PC-9 (cell line): ENCODE measurements at regions not wholly inside any gene's neighbourhood (a gene's known extent, or its start where the extent isn't known, plus 50 kb on each side); places are given as distances from the start of the nearest gene placed in this dataset.

Source experiments
- EZH2 ChIP-seq: fragments of 200-600 bp; sonication (generic); IDR thresholded peaks from 2 replicates; pipeline ENCODE4 v1.8.0; 2017; ENCODE audit warnings: antibody characterized with exemption, low read depth
- TF ChIP-seq, protein P1 (sequence below): fragments of 200-600 bp; sonication (generic); conservative IDR thresholded peaks from 2 replicates; pipeline ENCODE4 v1.6.1; 2017; ENCODE audit warnings: mixed run types, antibody characterized with exemption, mild to moderate bottlenecking, moderate library complexity

DNA sequence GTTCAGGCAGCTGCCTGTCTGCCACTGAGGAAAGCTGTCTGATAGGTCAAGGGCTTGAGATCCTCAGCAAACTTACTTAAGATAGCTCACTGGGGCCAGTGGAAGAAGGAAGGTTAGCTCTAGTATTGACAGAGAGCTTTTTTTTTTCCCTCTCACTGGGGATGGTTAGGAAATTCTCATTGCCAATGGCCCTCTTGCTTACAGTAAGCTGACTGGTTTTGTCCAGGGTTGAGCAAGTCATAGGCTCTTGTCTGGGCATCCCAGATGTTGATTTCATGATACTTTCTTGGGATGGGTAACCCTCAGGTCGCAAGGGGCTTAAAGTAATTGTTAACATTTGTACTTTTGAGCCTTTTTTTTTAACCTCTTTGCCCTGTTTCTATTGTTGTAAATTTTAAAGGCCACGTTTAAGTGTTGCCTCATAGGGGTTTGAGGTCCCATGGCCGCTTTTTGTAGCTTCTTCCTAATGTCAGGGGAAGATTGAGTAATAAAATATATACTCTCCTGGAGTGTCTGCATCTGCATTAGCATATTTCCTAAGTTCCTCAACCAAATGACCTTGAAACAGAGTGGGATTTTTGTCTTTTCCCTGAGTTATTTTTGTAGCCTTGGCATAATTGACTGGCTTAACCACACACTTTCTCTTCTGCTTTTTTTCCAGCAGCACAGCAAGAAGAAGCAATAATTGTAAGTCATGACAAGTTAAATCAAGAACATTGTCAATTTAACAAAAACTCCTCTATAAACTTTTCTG, 716.0 kb downstream of the LRFN5 start:
- TF ChIP-seq, protein P1, sequence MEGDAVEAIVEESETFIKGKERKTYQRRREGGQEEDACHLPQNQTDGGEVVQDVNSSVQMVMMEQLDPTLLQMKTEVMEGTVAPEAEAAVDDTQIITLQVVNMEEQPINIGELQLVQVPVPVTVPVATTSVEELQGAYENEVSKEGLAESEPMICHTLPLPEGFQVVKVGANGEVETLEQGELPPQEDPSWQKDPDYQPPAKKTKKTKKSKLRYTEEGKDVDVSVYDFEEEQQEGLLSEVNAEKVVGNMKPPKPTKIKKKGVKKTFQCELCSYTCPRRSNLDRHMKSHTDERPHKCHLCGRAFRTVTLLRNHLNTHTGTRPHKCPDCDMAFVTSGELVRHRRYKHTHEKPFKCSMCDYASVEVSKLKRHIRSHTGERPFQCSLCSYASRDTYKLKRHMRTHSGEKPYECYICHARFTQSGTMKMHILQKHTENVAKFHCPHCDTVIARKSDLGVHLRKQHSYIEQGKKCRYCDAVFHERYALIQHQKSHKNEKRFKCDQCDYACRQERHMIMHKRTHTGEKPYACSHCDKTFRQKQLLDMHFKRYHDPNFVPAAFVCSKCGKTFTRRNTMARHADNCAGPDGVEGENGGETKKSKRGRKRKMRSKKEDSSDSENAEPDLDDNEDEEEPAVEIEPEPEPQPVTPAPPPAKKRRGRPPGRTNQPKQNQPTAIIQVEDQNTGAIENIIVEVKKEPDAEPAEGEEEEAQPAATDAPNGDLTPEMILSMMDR = no peak
- TF ChIP-seq EZH2 = no peak
